ENCODE measurements at regions not wholly inside any gene's neighbourhood (a gene's known extent, or its start where the extent isn't known, plus 50 kb on each side); places are given as distances from the start of the nearest gene placed in this dataset.

- TF ChIP-seq CTCF (IDR thresholded peaks at IDR 0.05): no peak
- TF ChIP-seq POLR2A (IDR thresholded peaks at IDR 0.05): no peak
Measured at GRCh38 chrX:10756441-10756840, 136.1 kb upstream of the MID1 start.

All from esophagus squamous epithelium (tissue), 4 donors.